Right atrium auricular region (tissue), 2 donors: ENCODE measurements at regions not wholly inside any gene's neighbourhood (a gene's known extent, or its start where the extent isn't known, plus 50 kb on each side); places are given as distances from the start of the nearest gene placed in this dataset.
"Not testable (repeated sequence)": the region's sequence is repeated elsewhere in the genome, so short reads cannot be mapped to it uniquely, and the experiment has no call there.

ENCODE experiments used
- DNase-seq: peaks from one replicate; pipeline ENCODE4 v3.0.0-alpha.2; 2019; ENCODE audit warnings: low spot score
- H3K27ac ChIP-seq, 2 donors: fragments of 200-600 bp; sonication (generic); 1 replicate in 1 of 2; 2 replicates in 1 of 2; pipeline ENCODE4 v1.5.1; 2016 to 2019
- H3K27me3 ChIP-seq, 2 donors: fragments of 200-600 bp; sonication (generic); one replicate each; pipeline versions ENCODE4 v1.5.1 to v1.6.0; 2017 to 2019
- H3K36me3 ChIP-seq: fragments of 200-600 bp; sonication (generic); one replicate; pipeline ENCODE4 v1.5.1; 2016
- H3K4me1 ChIP-seq, 2 donors: fragments of 200-600 bp; sonication (generic); one replicate each; pipeline versions ENCODE4 v1.5.1 to v1.6.0; 2017 to 2019
- H3K4me3 ChIP-seq, 2 donors: fragments of 200-600 bp; sonication (generic); 1 replicate in 1 of 2; 2 replicates in 1 of 2; pipeline ENCODE4 v1.5.1; 2017 to 2019; ENCODE audit warnings: mild to moderate bottlenecking in 1 of 2, moderate library complexity in 1 of 2
- H3K9me3 ChIP-seq, 2 donors: fragments of 200-600 bp; sonication (generic); one replicate each; pipeline ENCODE4 v1.5.1; 2019
- CTCF ChIP-seq, 2 donors: fragments of 200-600 bp; sonication (generic); IDR thresholded peaks; one replicate each; pipeline ENCODE4 v1.5.1; 2019; ENCODE audit warnings: antibody characterized with exemption in 2 of 2

- H3K27me3 ChIP-seq: no peaks in the 10 kb centered on the region
- H3K27ac ChIP-seq: no peak overlapping the region
- H3K4me3 ChIP-seq: no peak overlapping the region
- TF ChIP-seq CTCF (IDR thresholded peaks at IDR 0.05): no peak
- H3K4me1 ChIP-seq: no peaks in the 10 kb centered on the region
- DNase-seq: no peak
- no peaks in the 10 kb centered on the region for H3K36me3 ChIP-seq
- H3K9me3 ChIP-seq: no peaks in the 10 kb centered on the region
These were observed 465.7 kb downstream of the FBXO15 start for GRCh38 chr18:73681912-73682311.

GRCh38 chr18:73681398-73681797 lies 466.2 kb downstream of the FBXO15 start:
- DNase-seq: no peak
- Histone ChIP-seq H3K4me1 (no peaks in the 10 kb centered on the region), H3K4me3 (no peak overlapping the region), H3K27ac (no peak overlapping the region), H3K9me3 (no peaks in the 10 kb centered on the region), H3K27me3 (no peaks in the 10 kb centered on the region), H3K36me3 (no peaks in the 10 kb centered on the region)
- TF ChIP-seq CTCF (IDR thresholded peaks at IDR 0.05): no peak

GRCh38 chr18:73679941-73680712 lies 467.5 kb downstream of the FBXO15 start:
- Histone ChIP-seq H3K36me3 (no peaks in the 10 kb centered on the region), H3K4me1 (no peaks in the 10 kb centered on the region), H3K4me3 (no peak overlapping the region), H3K9me3 (no peaks in the 10 kb centered on the region), H3K27me3 (no peaks in the 10 kb centered on the region), H3K27ac (no peak overlapping the region)
- no peak for DNase-seq
- no peak for TF ChIP-seq CTCF (IDR thresholded peaks at IDR 0.05)

GRCh38 chr18:73677450-73677849 lies 470.2 kb downstream of the FBXO15 start:
- H3K27me3 ChIP-seq: no peaks in the 10 kb centered on the region
- no peak for DNase-seq
- no peaks in the 10 kb centered on the region for H3K4me1 ChIP-seq
- no peaks in the 10 kb centered on the region for H3K36me3 ChIP-seq
- H3K4me3 ChIP-seq: no peak overlapping the region
- no peak overlapping the region for H3K27ac ChIP-seq
- no peaks in the 10 kb centered on the region for H3K9me3 ChIP-seq
- no peak for TF ChIP-seq CTCF (IDR thresholded peaks at IDR 0.05)

GRCh38 chr18:73674125-73674865 lies 473.3 kb downstream of the FBXO15 start:
- H3K36me3 ChIP-seq: no peaks in the 10 kb centered on the region
- H3K27me3 ChIP-seq: no peaks in the 10 kb centered on the region
- no peak overlapping the region for H3K27ac ChIP-seq
- H3K4me3 ChIP-seq: no peak overlapping the region
- TF ChIP-seq CTCF (IDR thresholded peaks at IDR 0.05): no peak
- no peak for DNase-seq
- no peaks in the 10 kb centered on the region for H3K9me3 ChIP-seq
- no peaks in the 10 kb centered on the region for H3K4me1 ChIP-seq

GRCh38 chr18:73671480-73671879 lies 476.2 kb downstream of the FBXO15 start:
- not testable (repeated sequence) for H3K36me3 ChIP-seq, H3K9me3 ChIP-seq, H3K27ac ChIP-seq, H3K27me3 ChIP-seq, H3K4me3 ChIP-seq, DNase-seq, H3K4me1 ChIP-seq
